Posterior vena cava (tissue), 2 donors: ENCODE measurements at regions not wholly inside any gene's neighbourhood (a gene's known extent, or its start where the extent isn't known, plus 50 kb on each side); places are given as distances from the start of the nearest gene placed in this dataset.
"Not testable (repeated sequence)": the region's sequence is repeated elsewhere in the genome, so short reads cannot be mapped to it uniquely, and the experiment has no call there.

Source experiments
- DNase-seq: peaks from one replicate; pipeline ENCODE4 v3.0.0-alpha.2; 2020; ENCODE audit warnings: low spot score
- intact Hi-C, 2 donors: fragments of 100-400 bp; cut with DNase I; formaldehyde crosslinking; loops; one replicate each; pipeline versions ENCODE4 v1.14.1 to v1.14.2; 2022 to 2023
- donor health status: DM: yes; HTN: yes; CAD: no.
- donor health status: DM: yes; HTN: yes; CAD: no.

GRCh38 chr15:21774760-21775159 lies 102.8 kb downstream of the POTEB start:
- DNase-seq, intact Hi-C loops: not testable (repeated sequence)

- DNase-seq, intact Hi-C loops: not testable (repeated sequence)
Measured at GRCh38 chr15:21766524-21766923, 111.0 kb downstream of the POTEB start.

GRCh38 chr15:21763756-21764155 lies 113.8 kb downstream of the POTEB start:
- DNase-seq, intact Hi-C loops: not testable (repeated sequence)

- intact Hi-C loops, result not testable (repeated sequence)
Measured at GRCh38 chr15:21760250-21761023, 117.1 kb downstream of the POTEB start.

GRCh38 chr15:21759401-21760165 lies 118.0 kb downstream of the POTEB start:
- intact Hi-C loops, DNase-seq: not testable (repeated sequence)

More at GRCh38 chr15:21760250-21761023, 117.1 kb downstream of the POTEB start:
- not testable (repeated sequence) for DNase-seq

- intact Hi-C loops, result not testable (repeated sequence)
Measured at GRCh38 chr15:21753838-21754237, 123.7 kb downstream of the POTEB start.

GRCh38 chr15:21752124-21752957 lies 125.2 kb downstream of the POTEB start:
- intact Hi-C loops, DNase-seq: not testable (repeated sequence)

More at GRCh38 chr15:21753838-21754237, 123.7 kb downstream of the POTEB start:
- not testable (repeated sequence) for DNase-seq

GRCh38 chr15:21749173-21749572 lies 128.4 kb downstream of the POTEB start:
- intact Hi-C loops, DNase-seq: not testable (repeated sequence)

GRCh38 chr15:21744245-21744915 lies 133.2 kb downstream of the POTEB start:
- DNase-seq, intact Hi-C loops: not testable (repeated sequence)

GRCh38 chr15:21742067-21742466 lies 135.5 kb downstream of the POTEB start:
- DNase-seq, intact Hi-C loops: not testable (repeated sequence)

GRCh38 chr15:21738003-21738402 lies 139.5 kb downstream of the POTEB start:
- intact Hi-C loops, DNase-seq: not testable (repeated sequence)

GRCh38 chr15:21736443-21736842 lies 141.1 kb downstream of the POTEB start:
- DNase-seq, intact Hi-C loops: not testable (repeated sequence)

GRCh38 chr15:21735837-21736236 lies 141.7 kb downstream of the POTEB start:
- DNase-seq, intact Hi-C loops: not testable (repeated sequence)

GRCh38 chr15:21735368-21735767 lies 142.2 kb downstream of the POTEB start:
- DNase-seq, intact Hi-C loops: not testable (repeated sequence)

GRCh38 chr15:21731496-21731895 lies 146.0 kb downstream of the POTEB start:
- intact Hi-C loops, DNase-seq: not testable (repeated sequence)

GRCh38 chr15:21730427-21731405 lies 146.8 kb downstream of the POTEB start:
- DNase-seq, intact Hi-C loops: not testable (repeated sequence)

- DNase-seq, intact Hi-C loops: not testable (repeated sequence)
Measured at GRCh38 chr15:21724988-21725387, 152.5 kb downstream of the POTEB start.
